ENCODE measurements at regions not wholly inside any gene's neighbourhood (a gene's known extent, or its start where the extent isn't known, plus 50 kb on each side); places are given as distances from the start of the nearest gene placed in this dataset.
A peak's percentile ranks its signal among the peaks of the same experiment; 100 is the strongest.

GRCh38 chr9:96022445-96023051 lies 147.1 kb downstream of the ERCC6L2 start:
- BruUV-seq (replicated peaks), result no TSS peak
- dilution Hi-C loops (cut with MboI; ENCODE audit: extremely low pct_ligation_motif_present, low sequenced_read_pairs) (no loop called here), intact Hi-C loops (cut with micrococcal nuclease) (no loop called here)
- no peaks in the 10 kb centered on the region for H3K9me1 ChIP-seq (replicated peaks; ENCODE audit: control insufficient read depth, extremely low read depth, insufficient read depth, low read length)
- no peak for DNase-seq (ENCODE audit: low read depth, low spot score)
- CTCF ChIA-PET, result no interaction called here
- POLR2A ChIA-PET, result no interaction called here
- H3K4me2 ChIP-seq (ENCODE audit: insufficient read depth, low read length), result no peak overlapping the region
- peaks cover 33 to 42% of the 10 kb centered on the region in 2 experiments for H3K27me3 ChIP-seq (ENCODE audit: control insufficient read depth in 2 of 2, insufficient read depth in 2 of 2, low read length in 2 of 2)
- TF ChIP-seq EZH2 (IDR thresholded peaks at IDR 0.05; ENCODE audit: borderline replicate concordance, low read depth, low read length, severe bottlenecking) (peak; percentile 63), JUN (IDR thresholded peaks at IDR 0.05; ENCODE audit: borderline replicate concordance, insufficient read depth, insufficient read length, low read depth) (no peak)
- TF ChIP-seq, protein P1, sequence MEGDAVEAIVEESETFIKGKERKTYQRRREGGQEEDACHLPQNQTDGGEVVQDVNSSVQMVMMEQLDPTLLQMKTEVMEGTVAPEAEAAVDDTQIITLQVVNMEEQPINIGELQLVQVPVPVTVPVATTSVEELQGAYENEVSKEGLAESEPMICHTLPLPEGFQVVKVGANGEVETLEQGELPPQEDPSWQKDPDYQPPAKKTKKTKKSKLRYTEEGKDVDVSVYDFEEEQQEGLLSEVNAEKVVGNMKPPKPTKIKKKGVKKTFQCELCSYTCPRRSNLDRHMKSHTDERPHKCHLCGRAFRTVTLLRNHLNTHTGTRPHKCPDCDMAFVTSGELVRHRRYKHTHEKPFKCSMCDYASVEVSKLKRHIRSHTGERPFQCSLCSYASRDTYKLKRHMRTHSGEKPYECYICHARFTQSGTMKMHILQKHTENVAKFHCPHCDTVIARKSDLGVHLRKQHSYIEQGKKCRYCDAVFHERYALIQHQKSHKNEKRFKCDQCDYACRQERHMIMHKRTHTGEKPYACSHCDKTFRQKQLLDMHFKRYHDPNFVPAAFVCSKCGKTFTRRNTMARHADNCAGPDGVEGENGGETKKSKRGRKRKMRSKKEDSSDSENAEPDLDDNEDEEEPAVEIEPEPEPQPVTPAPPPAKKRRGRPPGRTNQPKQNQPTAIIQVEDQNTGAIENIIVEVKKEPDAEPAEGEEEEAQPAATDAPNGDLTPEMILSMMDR (IDR thresholded peaks at IDR 0.05; ENCODE audit: extremely low read depth in 1 of 2, insufficient read depth in 1 of 2, low read depth in 1 of 2, low read length in 2 of 2), result no peak
- no peaks in the 10 kb centered on the region for H3K9me3 ChIP-seq (replicated peaks; ENCODE audit: control insufficient read depth, insufficient read depth, low read length)
- no peak overlapping the region for H3K27ac ChIP-seq (ENCODE audit: insufficient read depth, low read depth, low read length)
- no peak for FAIRE-seq
- H3K9ac ChIP-seq (replicated peaks; ENCODE audit: extremely low read depth, insufficient read depth, low read length), result no peak overlapping the region
- no peaks in the 10 kb centered on the region for H3K36me3 ChIP-seq (ENCODE audit: control insufficient read depth in 2 of 2, extremely low read depth in 1 of 2, insufficient read depth in 2 of 2, low read length in 2 of 2)
- no peak overlapping the region for H2AFZ ChIP-seq (ENCODE audit: low read depth, low read length)
- no peak overlapping the region for H3K4me3 ChIP-seq (replicated peaks in 1 of 3; ENCODE audit: insufficient read depth in 1 of 3, low read depth in 1 of 3, low read length in 3 of 3)
- no peaks in the 10 kb centered on the region for H3K79me2 ChIP-seq (ENCODE audit: control insufficient read depth, insufficient read depth, low read length)
- H4K20me1 ChIP-seq (replicated peaks; ENCODE audit: control insufficient read depth, extremely low read depth, insufficient read depth, low read length), result no peaks in the 10 kb centered on the region
- peaks cover 9% of the 10 kb centered on the region for H3K4me1 ChIP-seq (ENCODE audit: control insufficient read depth, extremely low read depth, insufficient read depth, low read length)

Data from endothelial cell of umbilical vein (primary cell).